CMK (cell line): ENCODE measurements at regions not wholly inside any gene's neighbourhood (a gene's known extent, or its start where the extent isn't known, plus 50 kb on each side); places are given as distances from the start of the nearest gene placed in this dataset.

ENCODE experiments used
- DNase-seq: peaks from one replicate; pipeline ENCODE4 v3.0.0-alpha.2; 2010; ENCODE audit warnings: low read depth

- no peak for DNase-seq
Measured at GRCh38 chr1:3954170-3955169, 54.4 kb upstream of the C1orf174 start.

GRCh38 chr1:3955196-3955772, 55.2 kb upstream of the C1orf174 start:
- DNase-seq = no peak

- DNase-seq = no peak
Measured at GRCh38 chr1:3956527-3957170, 56.6 kb upstream of the C1orf174 start.

- no peak for DNase-seq
Measured at GRCh38 chr1:3959361-3959760, 59.3 kb upstream of the C1orf174 start.

GRCh38 chr1:3963554-3963953, 63.5 kb upstream of the C1orf174 start:
- no peak for DNase-seq

- no peak for DNase-seq
Measured at GRCh38 chr1:3965693-3966092, 65.6 kb upstream of the C1orf174 start.

- no peak for DNase-seq
Measured at GRCh38 chr1:3968851-3969250, 68.8 kb upstream of the C1orf174 start.

GRCh38 chr1:3971981-3972380, 71.9 kb upstream of the C1orf174 start:
- no peak for DNase-seq

GRCh38 chr1:3975903-3976630, 76.0 kb upstream of the C1orf174 start:
- DNase-seq = no peak

GRCh38 chr1:3976821-3977220, 76.7 kb upstream of the C1orf174 start:
- no peak for DNase-seq

- no peak for DNase-seq
Measured at GRCh38 chr1:3978196-3978989, 78.3 kb upstream of the C1orf174 start.

GRCh38 chr1:3978990-3979325, 78.9 kb upstream of the C1orf174 start:
- DNase-seq = no peak

GRCh38 chr1:3981261-3981660, 81.2 kb upstream of the C1orf174 start:
- DNase-seq = no peak

GRCh38 chr1:3981746-3982505, 81.9 kb upstream of the C1orf174 start:
- no peak for DNase-seq

GRCh38 chr1:3983181-3983580, 83.1 kb upstream of the C1orf174 start:
- no peak for DNase-seq

GRCh38 chr1:3984586-3984985, 84.5 kb upstream of the C1orf174 start:
- no peak for DNase-seq

- DNase-seq = no peak
Measured at GRCh38 chr1:3986686-3987218, 86.7 kb upstream of the C1orf174 start.

- no peak for DNase-seq
Measured at GRCh38 chr1:3987669-3988235, 87.7 kb upstream of the C1orf174 start.

- DNase-seq = no peak
Measured at GRCh38 chr1:3988431-3988830, 88.4 kb upstream of the C1orf174 start.

GRCh38 chr1:3989465-3989864, 89.4 kb upstream of the C1orf174 start:
- DNase-seq = no peak
